PC-9 (cell line): ENCODE measurements at regions not wholly inside any gene's neighbourhood (a gene's known extent, or its start where the extent isn't known, plus 50 kb on each side); places are given as distances from the start of the nearest gene placed in this dataset.

Experiments
- BruUV-seq: library from RNA; stranded (reverse); fragments of 400-500 nt; replicated peaks from 2 replicates; lab custom pipeline; 2021; lab: Mats Ljungman, UMichigan
- CTCF ChIA-PET: fragments of 300-600 bp; sonication (Branson Sonifier 250); formaldehyde crosslinking; loops from one replicate; lab custom pipeline; 2022; ENCODE audit warnings: antibody characterized with exemption; lab: Charles Lee
- POLR2A ChIA-PET: fragments of 300-600 bp; sonication (Branson Sonifier 250); formaldehyde crosslinking; loops from one replicate; lab custom pipeline; 2022; ENCODE audit warnings: antibody characterized with exemption; ENCODE audit not compliant: unreplicated experiment; lab: Charles Lee
- DNase-seq, 2 experiments: peaks; one replicate each; pipeline versions ENCODE4 v3.0.0 to v3.0.0-alpha.2; 2015 to 2022; ENCODE audit warnings: mixed read lengths in 1 of 2
- H2AFZ ChIP-seq: fragments of 200-600 bp; sonication (generic); 2 replicates; pipeline ENCODE4 v1.8.1; 2017; ENCODE audit warnings: antibody characterized with exemption
- H3F3A ChIP-seq: fragments of 200-600 bp; sonication (generic); 2 replicates; pipeline ENCODE4 v1.8.1; 2017; ENCODE audit warnings: antibody characterized with exemption, mild to moderate bottlenecking, low read depth; ENCODE audit not compliant: insufficient read depth
- H3K27ac ChIP-seq: fragments of 200-600 bp; sonication (generic); 2 replicates; pipeline ENCODE4 v1.6.1; 2016; ENCODE audit warnings: mixed run types
- H3K27me3 ChIP-seq: fragments of 200-600 bp; sonication (generic); 2 replicates; pipeline ENCODE4 v1.6.1; 2016; ENCODE audit warnings: low read depth, mixed run types; ENCODE audit not compliant: insufficient read depth
- H3K36me3 ChIP-seq: fragments of 200-600 bp; sonication (generic); 2 replicates; pipeline ENCODE4 v1.6.1; 2016; ENCODE audit warnings: low read depth, mixed run types
- H3K4me1 ChIP-seq: fragments of 200-600 bp; sonication (generic); replicated peaks from 2 replicates; pipeline ENCODE4 v1.6.1; 2016; ENCODE audit warnings: mixed run types; ENCODE audit not compliant: insufficient read depth
- H3K4me2 ChIP-seq: fragments of 200-600 bp; sonication (generic); 2 replicates; pipeline ENCODE4 v1.6.1; 2017; ENCODE audit warnings: mixed run types
- H3K4me3 ChIP-seq: fragments of 200-600 bp; sonication (generic); 2 replicates; pipeline ENCODE4 v1.6.1; 2016; ENCODE audit warnings: mixed run types
- H3K79me2 ChIP-seq: fragments of 200-600 bp; sonication (generic); 2 replicates; pipeline ENCODE4 v1.6.1; 2017; ENCODE audit warnings: low read depth, mixed run types
- H3K9me2 ChIP-seq: fragments of 200-600 bp; sonication (generic); 2 replicates; pipeline ENCODE4 v1.8.1; 2017; ENCODE audit warnings: mild to moderate bottlenecking; ENCODE audit not compliant: insufficient read depth
- H3K9me3 ChIP-seq: fragments of 200-600 bp; sonication (generic); 2 replicates; pipeline ENCODE4 v1.8.1; 2016; ENCODE audit warnings: low read depth; ENCODE audit not compliant: insufficient read depth
- H4K20me1 ChIP-seq: fragments of 200-600 bp; sonication (generic); 2 replicates; pipeline ENCODE4 v1.8.1; 2017; ENCODE audit not compliant: insufficient read depth
- EZH2 ChIP-seq: fragments of 200-600 bp; sonication (generic); IDR thresholded peaks from 2 replicates; pipeline ENCODE4 v1.8.0; 2017; ENCODE audit warnings: antibody characterized with exemption, low read depth
- intact Hi-C: fragments of 100-400 bp; cut with micrococcal nuclease; formaldehyde crosslinking; loops from one replicate; pipeline ENCODE4 v1.10.0; 2022; ENCODE audit not compliant: unreplicated experiment
- TF ChIP-seq, protein P1 (sequence below): fragments of 200-600 bp; sonication (generic); conservative IDR thresholded peaks from 2 replicates; pipeline ENCODE4 v1.6.1; 2017; ENCODE audit warnings: mixed run types, antibody characterized with exemption, mild to moderate bottlenecking, moderate library complexity

GRCh38 chr15:79560384-79560783 lies 128.2 kb downstream of the MINAR1 start:
- no peak overlapping the region for H2AFZ ChIP-seq
- H3K4me1 ChIP-seq, result no peaks in the 10 kb centered on the region
- POLR2A ChIA-PET, result no interaction called here
- H3K9me2 ChIP-seq, result no peaks in the 10 kb centered on the region
- peaks cover 51% of the 10 kb centered on the region for H3K27me3 ChIP-seq
- no peaks in the 10 kb centered on the region for H3K79me2 ChIP-seq
- H3F3A ChIP-seq, result no peaks in the 10 kb centered on the region
- H3K9me3 ChIP-seq, result no peaks in the 10 kb centered on the region; the same call in 1 of the 2 replicates
- BruUV-seq, result no TSS peak
- no peak overlapping the region for H3K27ac ChIP-seq
- TF ChIP-seq, protein P1, sequence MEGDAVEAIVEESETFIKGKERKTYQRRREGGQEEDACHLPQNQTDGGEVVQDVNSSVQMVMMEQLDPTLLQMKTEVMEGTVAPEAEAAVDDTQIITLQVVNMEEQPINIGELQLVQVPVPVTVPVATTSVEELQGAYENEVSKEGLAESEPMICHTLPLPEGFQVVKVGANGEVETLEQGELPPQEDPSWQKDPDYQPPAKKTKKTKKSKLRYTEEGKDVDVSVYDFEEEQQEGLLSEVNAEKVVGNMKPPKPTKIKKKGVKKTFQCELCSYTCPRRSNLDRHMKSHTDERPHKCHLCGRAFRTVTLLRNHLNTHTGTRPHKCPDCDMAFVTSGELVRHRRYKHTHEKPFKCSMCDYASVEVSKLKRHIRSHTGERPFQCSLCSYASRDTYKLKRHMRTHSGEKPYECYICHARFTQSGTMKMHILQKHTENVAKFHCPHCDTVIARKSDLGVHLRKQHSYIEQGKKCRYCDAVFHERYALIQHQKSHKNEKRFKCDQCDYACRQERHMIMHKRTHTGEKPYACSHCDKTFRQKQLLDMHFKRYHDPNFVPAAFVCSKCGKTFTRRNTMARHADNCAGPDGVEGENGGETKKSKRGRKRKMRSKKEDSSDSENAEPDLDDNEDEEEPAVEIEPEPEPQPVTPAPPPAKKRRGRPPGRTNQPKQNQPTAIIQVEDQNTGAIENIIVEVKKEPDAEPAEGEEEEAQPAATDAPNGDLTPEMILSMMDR, result no peak
- no peak for TF ChIP-seq EZH2
- H4K20me1 ChIP-seq, result no peaks in the 10 kb centered on the region
- H3K36me3 ChIP-seq, result no peaks in the 10 kb centered on the region
- H3K4me3 ChIP-seq, result no peak overlapping the region
- no peak for DNase-seq
- CTCF ChIA-PET, result no interaction called here
- no peak overlapping the region for H3K4me2 ChIP-seq
- intact Hi-C loops, result no loop called here

GRCh38 chr15:79561982-79562381 lies 129.8 kb downstream of the MINAR1 start:
- no peaks in the 10 kb centered on the region for H4K20me1 ChIP-seq
- H3K36me3 ChIP-seq, result no peaks in the 10 kb centered on the region
- H3K27ac ChIP-seq, result no peak overlapping the region
- POLR2A ChIA-PET, result no interaction called here
- H3K9me3 ChIP-seq, result no peaks in the 10 kb centered on the region; the same call in 1 of the 2 replicates
- intact Hi-C loops, result no loop called here
- H3K79me2 ChIP-seq, result no peaks in the 10 kb centered on the region
- no peaks in the 10 kb centered on the region for H3F3A ChIP-seq
- no peaks in the 10 kb centered on the region; the same call in 1 of the 2 replicates for H3K9me2 ChIP-seq
- no TSS peak for BruUV-seq
- H2AFZ ChIP-seq, result no peak overlapping the region
- no peak overlapping the region for H3K4me2 ChIP-seq
- peaks cover 44% of the 10 kb centered on the region for H3K27me3 ChIP-seq
- no peaks in the 10 kb centered on the region for H3K4me1 ChIP-seq
- CTCF ChIA-PET, result no interaction called here
- DNase-seq, result no peak
- TF ChIP-seq, protein P1, result no peak
- no peak for TF ChIP-seq EZH2
- H3K4me3 ChIP-seq, result no peak overlapping the region

DNA sequence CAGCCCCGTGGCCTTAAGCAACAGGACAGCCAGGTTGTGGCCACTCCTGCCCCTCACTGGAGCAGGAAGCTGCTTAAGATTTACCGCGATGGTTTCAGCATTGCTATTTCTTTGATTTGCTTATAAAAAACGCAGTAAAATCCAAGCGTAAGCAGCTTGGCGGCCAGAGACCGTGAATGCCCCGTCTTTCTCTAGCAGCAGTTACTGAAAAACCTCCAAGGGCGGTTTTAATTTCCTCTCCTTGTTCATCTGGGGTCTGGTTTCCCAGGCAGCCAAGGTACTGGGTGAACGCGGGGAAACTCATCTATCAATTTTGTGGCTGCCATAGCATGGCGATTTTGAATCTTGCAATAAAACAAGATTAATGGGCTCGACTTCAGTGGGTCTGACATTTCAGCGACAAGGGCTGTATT lies 130.3 kb downstream of the MINAR1 start:
- no TSS peak for BruUV-seq
- Histone ChIP-seq H2AFZ (no peak overlapping the region), H3K9me3 (no peaks in the 10 kb centered on the region; the same call in 1 of the 2 replicates), H3K27ac (no peak overlapping the region), H3K36me3 (no peaks in the 10 kb centered on the region), H3K4me2 (no peak overlapping the region), H3K4me1 (no peaks in the 10 kb centered on the region), H3K27me3 (peaks cover 44% of the 10 kb centered on the region), H3K9me2 (no peaks in the 10 kb centered on the region; the same call in 1 of the 2 replicates), H4K20me1 (no peaks in the 10 kb centered on the region), H3F3A (no peaks in the 10 kb centered on the region), H3K4me3 (no peak overlapping the region), H3K79me2 (no peaks in the 10 kb centered on the region)
- intact Hi-C loops, result no loop called here
- ChIA-PET CTCF (no interaction called here), POLR2A (no interaction called here)
- DNase-seq, result no peak
- TF ChIP-seq EZH2, result no peak
- TF ChIP-seq, protein P1, result no peak
